Activated B cell treated with CpG ODN at 0.5 μM for 24 hours (primary cell): ENCODE measurements at regions not wholly inside any gene's neighbourhood (a gene's known extent, or its start where the extent isn't known, plus 50 kb on each side); places are given as distances from the start of the nearest gene placed in this dataset.

Source experiments
- ATAC-seq: fragments of 200-7000 bp; cut with Tn5 transposase; one replicate; pipeline ENCODE4 v1.10.0; 2021; ENCODE audit warnings: low read depth, mild to moderate bottlenecking, moderate library complexity
- CTCF ChIA-PET: fragments of 350-600 bp; sonication (Branson Sonifier 250); formaldehyde crosslinking; loops from one replicate; lab custom pipeline; 2021; ENCODE audit warnings: antibody characterized with exemption; lab: Charles Lee
- POLR2A ChIA-PET: fragments of 350-600 bp; sonication (Branson Sonifier 250); formaldehyde crosslinking; loops from one replicate; lab custom pipeline; 2021; ENCODE audit warnings: antibody characterized with exemption; lab: Charles Lee
- DNase-seq: peaks from one replicate; pipeline ENCODE4 v3.0.0; 2022
- H3K27ac Mint-ChIP-seq: one replicate; pipeline ENCODE4 v1.8.0; 2020; ENCODE audit warnings: mixed read lengths
- H3K27me3 Mint-ChIP-seq: one replicate; pipeline ENCODE4 v1.8.0; 2021; ENCODE audit warnings: mixed read lengths
- H3K36me3 Mint-ChIP-seq: one replicate; pipeline ENCODE4 v1.8.0; 2021; ENCODE audit warnings: low read depth, mixed read lengths
- H3K4me1 Mint-ChIP-seq: one replicate; pipeline ENCODE4 v1.8.0; 2021; ENCODE audit warnings: mixed read lengths
- H3K4me3 Mint-ChIP-seq: one replicate; pipeline ENCODE4 v1.8.0; 2020; ENCODE audit warnings: mild to moderate bottlenecking, mixed read lengths
- H3K9me3 Mint-ChIP-seq: one replicate; pipeline ENCODE4 v1.8.0; 2020; ENCODE audit warnings: mixed read lengths
- CTCF ChIP-seq: fragments of 200-600 bp; IDR thresholded peaks from one replicate; pipeline ENCODE4 v1.8.0; 2022; ENCODE audit warnings: antibody characterized with exemption, mild to moderate bottlenecking
- intact Hi-C: fragments of 100-400 bp; cut with micrococcal nuclease; formaldehyde crosslinking; loops from one replicate; pipeline ENCODE4 v1.15.1; 2024

DNA sequence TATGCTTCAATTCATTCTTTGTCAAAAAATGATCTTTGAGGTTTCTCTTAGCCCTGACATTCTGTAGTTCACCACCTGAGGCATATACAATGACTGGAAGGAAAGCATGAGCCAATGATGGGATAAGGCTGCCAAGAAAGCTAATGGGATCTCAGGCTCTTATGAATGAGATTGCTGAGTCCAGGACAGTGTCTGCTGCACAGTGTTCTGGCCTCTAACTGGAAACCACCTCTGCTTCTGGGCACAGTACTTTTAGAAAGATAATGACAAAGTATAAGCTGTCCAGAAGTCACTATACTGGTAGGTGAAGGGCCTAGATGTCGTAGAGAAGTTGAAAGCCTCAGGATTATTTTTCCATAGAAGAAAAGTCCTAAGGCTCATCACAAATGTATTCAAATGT is 69.1 kb upstream of the PAPPA start:
- Mint-ChIP-seq H3K27me3 (no peaks in the 10 kb centered on the region), H3K36me3 (no peaks in the 10 kb centered on the region), H3K4me3 (no peak overlapping the region), H3K4me1 (no peaks in the 10 kb centered on the region), H3K9me3 (no peaks in the 10 kb centered on the region), H3K27ac (no peak overlapping the region)
- DNase-seq, result no peak
- CTCF ChIA-PET, result no interaction called here
- POLR2A ChIA-PET, result no interaction called here
- TF ChIP-seq CTCF, result no peak
- ATAC-seq, result no peak
- intact Hi-C loops, result no loop called here

DNA sequence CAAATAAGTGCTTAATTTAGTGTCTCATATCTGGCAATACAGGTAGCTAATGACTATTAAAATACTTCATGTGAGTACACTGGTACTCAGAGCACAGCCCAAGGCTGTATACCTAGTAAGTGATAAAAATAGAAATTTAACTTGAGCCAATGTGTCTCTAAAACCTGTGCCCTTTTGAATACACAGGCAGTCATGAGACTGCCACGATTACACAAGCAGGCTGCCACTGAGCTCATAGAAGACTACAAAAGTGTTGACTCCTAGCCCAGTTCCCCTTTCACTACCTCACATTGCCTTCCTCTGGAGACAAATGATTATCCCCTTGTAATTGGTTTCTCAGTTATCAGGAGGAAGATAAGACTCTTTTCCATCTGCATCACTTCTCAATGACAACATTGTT is 66.3 kb upstream of the PAPPA start:
- no peak for DNase-seq

GRCh38 chr9:116087751-116088194 is 65.8 kb upstream of the PAPPA start:
- ATAC-seq (no peak), DNase-seq (no peak)
- Mint-ChIP-seq H3K36me3 (no peaks in the 10 kb centered on the region), H3K4me1 (no peaks in the 10 kb centered on the region), H3K27me3 (no peaks in the 10 kb centered on the region), H3K9me3 (no peaks in the 10 kb centered on the region), H3K27ac (no peak overlapping the region), H3K4me3 (no peak overlapping the region)
- intact Hi-C loops, result no loop called here
- no peak for TF ChIP-seq CTCF
- CTCF ChIA-PET, result no interaction called here
- POLR2A ChIA-PET, result no interaction called here

More for the DNA sequence above, 66.3 kb upstream of the PAPPA start:
- intact Hi-C loops, result no loop called here
- H3K4me1 Mint-ChIP-seq, result no peaks in the 10 kb centered on the region
- no peak overlapping the region for H3K4me3 Mint-ChIP-seq
- H3K27me3 Mint-ChIP-seq, result no peaks in the 10 kb centered on the region
- POLR2A ChIA-PET, result no interaction called here
- TF ChIP-seq CTCF, result no peak
- H3K9me3 Mint-ChIP-seq, result no peaks in the 10 kb centered on the region
- H3K27ac Mint-ChIP-seq, result no peak overlapping the region
- CTCF ChIA-PET, result no interaction called here
- H3K36me3 Mint-ChIP-seq, result no peaks in the 10 kb centered on the region
- no peak for ATAC-seq

GRCh38 chr9:116088396-116088795 is 65.2 kb upstream of the PAPPA start:
- no peaks in the 10 kb centered on the region for H3K9me3 Mint-ChIP-seq
- no peak overlapping the region for H3K27ac Mint-ChIP-seq
- ATAC-seq (no peak), DNase-seq (no peak)
- no peak overlapping the region for H3K4me3 Mint-ChIP-seq
- ChIA-PET POLR2A (no interaction called here), CTCF (no interaction called here)
- H3K36me3 Mint-ChIP-seq, result no peaks in the 10 kb centered on the region
- intact Hi-C loops, result no loop called here
- no peaks in the 10 kb centered on the region for H3K27me3 Mint-ChIP-seq
- TF ChIP-seq CTCF, result no peak
- H3K4me1 Mint-ChIP-seq, result no peaks in the 10 kb centered on the region

DNA sequence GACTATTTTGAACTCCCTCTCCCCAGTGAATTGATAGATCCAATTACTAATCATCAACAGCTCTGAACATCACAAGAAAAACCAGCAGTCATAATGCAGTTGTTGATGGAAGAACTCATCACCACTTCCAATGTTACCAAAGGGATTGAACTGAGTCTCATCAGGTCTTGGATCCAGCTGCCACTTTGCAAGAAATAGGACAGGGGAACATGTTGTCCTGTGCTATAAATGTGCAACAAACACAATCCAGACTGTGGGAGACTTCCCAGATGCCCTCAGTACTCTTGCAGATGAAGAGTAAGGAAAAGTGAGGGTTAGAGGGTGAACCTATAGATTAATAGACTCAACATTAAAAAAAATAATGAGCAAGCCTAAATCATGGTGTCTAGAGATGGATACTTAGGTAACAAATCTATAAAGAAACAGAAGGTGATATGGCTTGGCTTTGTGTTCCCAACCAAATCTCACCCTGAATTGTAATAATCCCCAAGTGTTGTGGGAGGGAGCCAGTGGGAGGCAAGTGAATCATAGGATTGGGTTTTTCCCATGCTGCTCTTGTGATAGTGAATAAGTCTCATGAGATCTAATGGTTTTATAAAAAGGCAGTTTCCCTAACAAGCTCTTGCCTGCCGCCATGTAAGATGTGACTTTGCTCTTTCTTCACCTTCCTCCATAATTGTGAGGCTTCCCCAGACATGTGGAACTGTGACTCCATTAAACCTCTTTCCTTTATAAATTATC is 63.4 kb upstream of the PAPPA start:
- intact Hi-C loops, result no loop called here
- no peaks in the 10 kb centered on the region for H3K4me1 Mint-ChIP-seq
- no peak overlapping the region for H3K27ac Mint-ChIP-seq
- no peak overlapping the region for H3K4me3 Mint-ChIP-seq
- no peak for ATAC-seq
- DNase-seq, result no peak
- H3K36me3 Mint-ChIP-seq, result no peaks in the 10 kb centered on the region
- H3K27me3 Mint-ChIP-seq, result no peaks in the 10 kb centered on the region
- H3K9me3 Mint-ChIP-seq, result no peaks in the 10 kb centered on the region
- TF ChIP-seq CTCF, result no peak
- CTCF ChIA-PET, result no interaction called here
- POLR2A ChIA-PET, result no interaction called here
